ENCODE measurements at regions not wholly inside any gene's neighbourhood (a gene's known extent, or its start where the extent isn't known, plus 50 kb on each side); places are given as distances from the start of the nearest gene placed in this dataset.

- TF ChIP-seq CTCF (IDR thresholded peaks at IDR 0.05; ENCODE audit: extremely low read depth in 1 of 2, insufficient read depth in 1 of 2, low read depth in 1 of 2, low read length in 2 of 2) (no peak), POLR2AphosphoS5 (IDR thresholded peaks at IDR 0.05; ENCODE audit: insufficient read depth, low read depth, low read length) (no peak), EZH2 (IDR thresholded peaks at IDR 0.05; ENCODE audit: borderline replicate concordance, low read depth, low read length, severe bottlenecking) (no peak), MAX (IDR thresholded peaks at IDR 0.05; ENCODE audit: insufficient read depth, insufficient read length) (no peak), POLR2A (IDR thresholded peaks at IDR 0.05; ENCODE audit: low read depth, low read length) (no peak)
These were observed 310.6 kb upstream of the SHH start for GRCh38 chr7:156122752-156123354.
